Posterior cingulate gyrus (tissue), 11 donors: ENCODE measurements at regions not wholly inside any gene's neighbourhood (a gene's known extent, or its start where the extent isn't known, plus 50 kb on each side); places are given as distances from the start of the nearest gene placed in this dataset.
"Not testable (repeated sequence)": the region's sequence is repeated elsewhere in the genome, so short reads cannot be mapped to it uniquely, and the experiment has no call there.

Experiments used
- DNase-seq, 10 donors: peaks; one replicate each; pipeline versions ENCODE4 v3.0.0 to v3.0.0-alpha.2; 2020 to 2021; ENCODE audit warnings: mixed read lengths in 3 of 10
- intact Hi-C: fragments of 100-400 bp; cut with DNase I; formaldehyde crosslinking; loops from one replicate; pipeline ENCODE4 v1.15.1; 2023

GRCh38 chr4:30535255-30535654 lies 184.9 kb upstream of the PCDH7 start:
- DNase-seq: no peak
- intact Hi-C loops: no loop called here

GRCh38 chr4:30536231-30536630 lies 183.9 kb upstream of the PCDH7 start:
- intact Hi-C loops: no loop called here
- DNase-seq: no peak

- intact Hi-C loops: no loop called here
- no peak for DNase-seq
These were observed 182.7 kb upstream of the PCDH7 start for GRCh38 chr4:30537456-30537855.

- no peak for DNase-seq
- intact Hi-C loops: no loop called here
These were observed 181.4 kb upstream of the PCDH7 start for GRCh38 chr4:30538794-30539193.

DNA sequence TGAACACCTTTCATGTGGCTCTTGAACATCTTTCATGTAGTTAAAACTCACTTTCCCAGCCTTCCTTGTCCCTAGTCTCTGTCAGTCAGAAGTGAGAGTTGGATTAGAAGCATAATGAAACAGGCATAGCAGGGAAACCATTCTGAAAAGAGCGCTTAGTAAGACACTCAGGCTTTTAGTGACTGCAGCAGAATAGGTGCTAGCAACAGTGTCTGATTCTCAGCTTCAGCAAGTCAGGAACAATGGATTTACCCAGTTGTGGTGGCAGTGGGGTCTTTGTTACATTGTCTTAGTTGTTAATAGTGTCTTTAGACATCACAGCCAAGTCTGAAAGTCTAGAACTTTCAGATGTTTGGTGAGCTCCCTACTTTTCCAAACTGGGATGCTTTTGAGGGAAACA lies 177.1 kb upstream of the PCDH7 start:
- no peak for DNase-seq
- intact Hi-C loops: no loop called here

- DNase-seq: no peak
These were observed 167.0 kb upstream of the PCDH7 start for GRCh38 chr4:30553151-30553550.

DNA sequence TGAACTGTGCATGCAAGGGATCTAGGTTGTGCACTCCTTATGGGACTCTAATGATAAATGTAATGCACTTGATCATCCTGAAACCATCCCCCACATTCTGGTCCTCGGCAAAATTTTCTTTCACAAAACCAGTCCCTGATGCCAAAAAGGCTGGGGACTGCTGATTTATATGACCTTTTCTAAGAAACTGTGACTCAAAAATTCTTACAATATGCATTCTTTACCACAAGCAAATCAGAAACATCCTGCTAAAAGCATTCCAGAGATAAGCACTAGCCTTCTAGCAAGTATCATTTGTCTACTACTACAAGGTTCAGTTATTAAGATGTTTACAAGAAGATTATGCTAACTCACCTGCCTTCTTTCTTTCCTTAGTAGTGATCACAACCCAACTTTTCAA lies 166.5 kb upstream of the PCDH7 start:
- DNase-seq: no peak
- intact Hi-C loops: no loop called here

More at GRCh38 chr4:30553151-30553550, 167.0 kb upstream of the PCDH7 start:
- intact Hi-C loops: no loop called here

DNA sequence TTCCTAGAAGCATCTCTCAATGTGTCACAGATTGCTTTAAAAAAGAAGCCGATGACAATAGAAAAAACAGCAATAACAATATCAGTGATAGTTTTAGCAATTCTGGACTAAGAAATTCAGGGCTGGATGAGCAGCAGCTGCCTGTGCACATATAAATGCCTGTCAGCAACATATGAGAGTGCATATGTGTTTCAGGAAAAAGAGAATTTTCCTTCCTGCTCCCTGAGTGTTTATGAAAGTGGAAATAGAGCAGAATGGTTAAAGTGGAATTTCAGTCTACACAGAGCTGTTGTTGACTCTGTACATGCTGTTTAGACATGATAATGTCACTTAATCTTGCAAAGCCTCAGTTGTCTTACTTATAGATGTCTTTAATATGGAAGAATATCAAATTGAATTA lies 164.4 kb upstream of the PCDH7 start:
- no peak for DNase-seq
- intact Hi-C loops: no loop called here

- no peak for DNase-seq
- intact Hi-C loops: no loop called here
These were observed 160.7 kb upstream of the PCDH7 start for GRCh38 chr4:30559481-30559880.

DNA sequence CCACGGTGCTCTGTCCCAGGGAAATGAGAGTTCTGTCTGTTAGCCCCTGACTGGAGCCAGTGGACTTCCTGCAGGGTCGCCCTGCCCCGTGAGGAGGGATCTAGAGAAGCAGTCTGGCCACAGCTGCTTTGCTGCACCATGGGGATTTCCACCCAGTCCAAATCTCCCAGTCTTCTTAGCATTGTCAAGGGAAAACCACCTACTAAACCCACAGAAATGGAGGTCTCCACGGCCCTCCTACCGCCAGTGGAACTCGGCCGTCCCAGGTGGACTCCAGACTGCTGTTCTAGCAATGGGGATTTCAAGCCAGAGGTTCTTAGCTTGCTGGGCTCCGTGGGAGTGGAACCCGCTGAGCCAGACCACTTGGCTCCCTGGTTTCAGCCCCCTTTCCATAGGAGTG lies 133.3 kb upstream of the PCDH7 start:
- peak in 1 of 10 donors; percentile 34 for DNase-seq
- intact Hi-C loops: no loop called here

GRCh38 chr4:30589669-30590068 lies 130.5 kb upstream of the PCDH7 start:
- intact Hi-C loops: not testable (repeated sequence)

DNA sequence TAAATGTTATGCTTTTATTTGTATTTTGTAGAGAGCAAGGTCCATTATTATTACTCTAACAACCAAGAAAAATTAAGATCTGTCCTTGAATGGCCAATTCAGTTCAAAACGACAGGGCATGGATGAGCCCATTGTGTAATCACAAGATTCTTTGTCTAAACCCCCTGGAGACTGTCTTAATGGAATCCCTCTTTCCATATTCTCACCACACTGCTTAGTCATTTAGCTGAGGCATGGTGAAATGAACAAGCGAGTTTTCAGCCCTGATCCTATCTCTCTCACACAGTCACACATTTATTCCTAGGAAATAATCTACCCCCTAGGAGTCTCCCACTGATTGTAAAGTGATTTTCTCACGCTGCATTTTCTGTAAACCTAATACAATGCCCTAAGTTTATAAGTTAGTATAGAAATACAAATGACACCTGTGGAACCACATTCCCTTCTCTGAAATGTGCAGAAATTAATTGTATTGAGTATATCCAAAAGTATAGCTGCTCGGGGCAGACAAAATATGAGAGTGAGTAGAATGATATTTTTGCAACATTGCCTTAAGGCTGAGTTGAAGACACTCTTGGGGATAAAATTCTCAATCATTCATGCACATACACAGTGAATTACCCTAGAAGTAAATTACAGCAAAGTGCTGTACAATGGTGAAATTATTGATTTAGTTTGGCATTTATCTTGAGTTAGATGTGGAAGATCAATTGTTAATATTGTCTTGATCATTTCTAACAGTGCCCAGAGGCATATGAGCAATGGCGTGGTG lies 119.7 kb upstream of the PCDH7 start:
- intact Hi-C loops: no loop called here
- no peak for DNase-seq

More at GRCh38 chr4:30589669-30590068, 130.5 kb upstream of the PCDH7 start:
- DNase-seq: peak in 1 of 10 donors; percentile 62

DNA sequence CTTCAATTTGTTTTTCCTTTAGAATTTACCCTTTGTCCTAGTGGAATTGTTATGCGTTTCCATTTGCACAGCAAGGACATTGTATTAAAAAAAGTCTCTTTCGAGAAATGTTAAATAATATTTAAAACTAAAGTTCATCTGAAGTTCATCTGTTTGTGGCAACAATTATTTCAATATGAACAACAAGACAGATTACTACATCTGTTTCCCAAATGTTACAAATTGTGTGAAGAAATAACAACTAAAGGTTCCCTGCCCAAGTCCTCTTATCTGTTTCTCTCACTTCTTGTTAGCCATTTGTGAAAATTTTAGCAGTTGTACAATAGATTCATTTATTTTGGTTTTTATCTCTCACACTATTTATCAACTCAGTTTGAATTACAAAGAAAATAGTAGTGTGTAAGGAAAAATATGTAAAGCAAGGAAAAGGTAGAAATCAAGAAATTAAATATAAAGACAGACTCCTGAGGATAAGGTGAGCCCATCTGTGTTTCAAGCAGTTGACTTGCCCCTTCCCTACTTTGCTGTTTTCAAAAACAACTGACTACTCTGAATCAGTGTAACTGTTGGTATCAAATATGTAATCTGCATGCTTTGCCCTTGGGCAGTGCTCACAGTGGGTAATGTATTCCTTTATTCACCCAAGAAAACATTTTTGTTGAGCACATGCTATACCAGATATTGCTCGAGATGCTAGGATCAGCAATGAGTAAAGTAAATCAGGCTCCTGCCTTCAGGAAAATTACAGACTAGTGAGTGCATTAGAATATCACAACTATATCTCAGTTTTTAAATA lies 118.9 kb upstream of the PCDH7 start:
- no peak for DNase-seq
- intact Hi-C loops: no loop called here

DNA sequence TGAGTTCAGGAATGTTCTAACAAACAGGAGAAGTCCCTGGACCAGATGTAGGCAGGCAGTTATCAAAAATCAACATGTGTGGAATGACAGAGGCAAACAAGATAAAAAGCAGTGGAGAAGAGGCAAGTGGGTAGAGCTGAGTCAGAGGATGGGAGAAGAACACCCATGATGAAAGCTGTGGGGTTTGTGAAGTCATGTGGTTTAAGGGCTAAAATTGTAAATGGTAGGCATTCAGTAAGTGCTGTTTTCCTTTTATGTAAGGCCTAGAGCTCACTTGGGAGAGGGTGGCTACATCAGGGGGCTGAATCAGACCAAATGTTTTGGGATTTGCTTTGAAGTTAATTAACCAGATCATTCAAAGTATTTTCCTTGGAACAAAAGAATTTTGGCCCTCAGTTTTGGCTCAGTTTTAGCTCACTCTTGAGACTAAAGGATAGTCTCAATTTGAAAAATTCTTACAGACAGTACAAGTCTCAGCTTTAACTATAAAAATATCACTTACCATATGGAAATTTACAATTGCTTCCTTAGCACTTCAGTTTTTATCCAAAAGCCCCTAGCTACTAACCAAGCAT lies 114.5 kb upstream of the PCDH7 start:
- intact Hi-C loops: no loop called here
- DNase-seq: no peak

GRCh38 chr4:30610361-30610760 lies 109.8 kb upstream of the PCDH7 start:
- intact Hi-C loops: no loop called here
- DNase-seq: no peak

DNA sequence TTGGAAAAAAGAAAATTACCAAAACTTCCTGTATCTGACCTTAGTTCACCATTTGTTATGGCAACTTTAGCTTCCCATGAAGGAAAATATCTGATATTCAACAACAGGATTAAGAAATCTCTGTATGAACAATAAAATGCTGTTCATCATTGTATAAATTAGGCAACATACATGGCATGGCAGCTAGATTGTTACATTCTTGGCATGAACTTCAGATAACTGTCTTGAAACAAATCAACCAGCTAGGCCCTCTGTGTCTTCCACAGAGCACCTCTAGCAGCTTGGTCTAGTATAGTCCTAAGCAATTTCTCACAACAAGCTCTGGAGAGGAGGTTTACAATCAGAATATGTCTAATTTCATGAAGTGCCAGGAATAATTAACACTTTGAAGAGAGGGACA lies 105.4 kb upstream of the PCDH7 start:
- DNase-seq: no peak
- intact Hi-C loops: no loop called here

DNA sequence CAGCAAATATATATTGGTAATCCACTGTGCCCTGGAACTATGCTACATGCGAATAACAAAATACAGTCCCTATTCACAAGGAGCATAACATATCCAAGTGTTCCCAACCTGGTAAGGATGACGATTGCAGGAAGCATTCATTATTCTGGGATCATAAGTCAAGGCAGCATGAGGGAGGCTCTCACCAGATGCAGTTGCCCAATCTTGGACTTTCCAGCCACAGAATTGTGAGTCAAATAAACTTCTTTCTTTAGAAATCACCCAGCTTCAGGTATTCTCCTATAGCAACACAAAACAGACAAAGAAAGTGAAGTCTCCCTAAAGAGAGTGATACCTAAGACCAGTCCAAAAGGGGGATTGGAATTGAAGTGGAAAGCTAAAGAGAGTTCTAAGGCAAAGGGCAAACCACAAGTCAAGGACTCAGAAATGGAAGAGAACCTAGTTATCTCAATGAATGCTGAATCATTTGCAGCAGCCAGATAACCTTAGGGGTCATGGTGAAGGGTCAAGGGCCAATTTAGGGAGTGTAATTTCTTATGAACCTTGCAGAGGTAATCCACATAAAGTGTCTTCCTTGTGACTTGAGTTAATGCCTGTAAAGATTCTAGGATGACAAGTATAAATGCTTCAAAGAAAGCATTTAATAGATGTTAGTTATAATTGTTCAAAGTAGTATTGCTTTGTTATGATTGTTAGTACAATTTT lies 103.1 kb upstream of the PCDH7 start:
- no peak for DNase-seq
- intact Hi-C loops: no loop called here

GRCh38 chr4:30617836-30618235 lies 102.3 kb upstream of the PCDH7 start:
- no peak for DNase-seq
- intact Hi-C loops: no loop called here

DNA sequence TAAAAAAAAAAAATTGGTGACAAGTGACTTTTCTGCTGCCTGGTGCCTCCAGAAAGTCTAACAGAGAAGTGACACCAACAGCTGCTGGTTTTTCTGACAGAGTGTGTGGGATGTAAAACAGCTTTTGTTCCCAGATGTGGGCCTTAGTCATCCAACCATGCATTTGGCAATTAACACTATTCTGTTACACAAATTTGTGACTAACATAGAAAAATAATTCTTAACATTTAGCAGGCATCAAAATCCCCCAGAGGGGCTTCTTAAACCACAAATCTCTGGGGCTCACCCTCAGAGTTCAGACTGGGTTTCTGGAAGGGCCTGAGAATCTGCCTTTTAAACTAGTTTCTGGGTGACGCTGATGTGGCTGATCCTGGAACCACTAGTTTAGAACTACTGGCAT lies 100.5 kb upstream of the PCDH7 start:
- no peak for DNase-seq
- intact Hi-C loops: no loop called here

GRCh38 chr4:30620711-30621110 lies 99.5 kb upstream of the PCDH7 start:
- intact Hi-C loops: no loop called here
- DNase-seq: no peak

DNA sequence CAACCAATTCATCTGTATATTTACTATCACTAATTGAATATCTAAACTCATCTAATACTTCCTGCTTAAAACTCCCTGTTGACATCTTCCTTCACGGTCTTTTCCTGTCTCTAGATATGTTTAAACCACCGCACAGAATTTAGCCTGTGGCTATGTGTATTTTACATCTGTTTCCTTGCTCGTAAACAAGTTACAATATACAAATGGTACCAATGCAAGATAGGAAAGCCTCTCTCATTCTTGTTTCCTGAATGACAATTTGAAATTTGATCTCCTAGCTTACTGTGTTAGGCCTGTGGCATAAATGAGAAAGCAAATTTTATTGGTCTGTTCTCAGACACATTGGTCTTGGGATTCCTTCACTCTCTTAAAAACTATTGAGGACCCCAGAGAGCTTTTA lies 89.7 kb upstream of the PCDH7 start:
- no peak for DNase-seq
- intact Hi-C loops: no loop called here
